GM23338 (cell line): ENCODE measurements at regions not wholly inside any gene's neighbourhood (a gene's known extent, or its start where the extent isn't known, plus 50 kb on each side); places are given as distances from the start of the nearest gene placed in this dataset.

Experiments used
- CREB1 ChIP-seq: fragments of 250-450 bp; sonication (Bioruptor Pico); IDR thresholded peaks from 2 replicates; pipeline ENCODE4 v1.5.0; 2020; ENCODE audit warnings: low read depth, mild to moderate bottlenecking, moderate library complexity
- ETS1 ChIP-seq: IDR thresholded peaks from 2 replicates; pipeline ENCODE4 v1.6.1; 2016; ENCODE audit warnings: antibody characterized with exemption
- EZH2 ChIP-seq: fragments of 200-600 bp; sonication (generic); IDR thresholded peaks from one replicate; pipeline ENCODE4 v1.8.0; 2017; ENCODE audit warnings: antibody characterized with exemption, mild to moderate bottlenecking, low read depth; ENCODE audit not compliant: unreplicated experiment
- EZH2phosphoT487 ChIP-seq: fragments of 200-600 bp; sonication (generic); IDR thresholded peaks from one replicate; pipeline ENCODE4 v1.8.1; 2018; ENCODE audit warnings: antibody characterized with exemption; ENCODE audit not compliant: unreplicated experiment
- JUNB ChIP-seq: IDR thresholded peaks from one replicate; pipeline ENCODE4 v1.6.1; 2016; ENCODE audit warnings: antibody characterized with exemption; ENCODE audit not compliant: unreplicated experiment
- POLR2AphosphoS5 ChIP-seq: IDR thresholded peaks from 2 replicates; pipeline ENCODE4 v1.6.1; 2016; ENCODE audit warnings: antibody characterized with exemption, low read depth
- ZNF114 ChIP-seq: fragments of 250-450 bp; sonication (Bioruptor Pico); IDR thresholded peaks from 2 replicates; pipeline ENCODE4 v1.5.0; 2020; ENCODE audit warnings: mild to moderate bottlenecking, moderate library complexity
- ZNF331 ChIP-seq: fragments of 250-450 bp; sonication (Bioruptor Pico); IDR thresholded peaks from 2 replicates; pipeline ENCODE4 v1.5.0; 2020; ENCODE audit warnings: low read depth, mild to moderate bottlenecking, moderate library complexity
- TF ChIP-seq, protein P1 (sequence below), 2 experiments: fragments of 200-600 bp in 1 of 2; sonication (generic) in 1 of 2; conservative IDR thresholded peaks; 2 replicates each; pipeline versions ENCODE4 v1.5.1 to v1.6.1; 2016 to 2017; ENCODE audit warnings: antibody characterized with exemption in 2 of 2, low read depth in 2 of 2, mild to moderate bottlenecking in 2 of 2, moderate library complexity in 1 of 2
- TF ChIP-seq, protein P2 (sequence below): IDR thresholded peaks from one replicate; pipeline ENCODE4 v1.6.1; 2018; ENCODE audit warnings: antibody characterized with exemption; ENCODE audit not compliant: unreplicated experiment

GRCh38 chr2:64779117-64779690 lies 125.5 kb upstream of the SERTAD2 start:
- TF ChIP-seq, protein P1, sequence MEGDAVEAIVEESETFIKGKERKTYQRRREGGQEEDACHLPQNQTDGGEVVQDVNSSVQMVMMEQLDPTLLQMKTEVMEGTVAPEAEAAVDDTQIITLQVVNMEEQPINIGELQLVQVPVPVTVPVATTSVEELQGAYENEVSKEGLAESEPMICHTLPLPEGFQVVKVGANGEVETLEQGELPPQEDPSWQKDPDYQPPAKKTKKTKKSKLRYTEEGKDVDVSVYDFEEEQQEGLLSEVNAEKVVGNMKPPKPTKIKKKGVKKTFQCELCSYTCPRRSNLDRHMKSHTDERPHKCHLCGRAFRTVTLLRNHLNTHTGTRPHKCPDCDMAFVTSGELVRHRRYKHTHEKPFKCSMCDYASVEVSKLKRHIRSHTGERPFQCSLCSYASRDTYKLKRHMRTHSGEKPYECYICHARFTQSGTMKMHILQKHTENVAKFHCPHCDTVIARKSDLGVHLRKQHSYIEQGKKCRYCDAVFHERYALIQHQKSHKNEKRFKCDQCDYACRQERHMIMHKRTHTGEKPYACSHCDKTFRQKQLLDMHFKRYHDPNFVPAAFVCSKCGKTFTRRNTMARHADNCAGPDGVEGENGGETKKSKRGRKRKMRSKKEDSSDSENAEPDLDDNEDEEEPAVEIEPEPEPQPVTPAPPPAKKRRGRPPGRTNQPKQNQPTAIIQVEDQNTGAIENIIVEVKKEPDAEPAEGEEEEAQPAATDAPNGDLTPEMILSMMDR (conservative IDR thresholded peaks at IDR 0.05; ENCODE audit: low read depth in 2 of 2): no peak
- TF ChIP-seq CREB1 (no peak), EZH2 (no peak), EZH2phosphoT487 (no peak), ZNF331 (CRISPR knock-in tag) (no peak), ETS1 (no peak), ZNF114 (CRISPR knock-in tag) (no peak), POLR2AphosphoS5 (no peak), JUNB (no peak)
- TF ChIP-seq, protein P2, sequence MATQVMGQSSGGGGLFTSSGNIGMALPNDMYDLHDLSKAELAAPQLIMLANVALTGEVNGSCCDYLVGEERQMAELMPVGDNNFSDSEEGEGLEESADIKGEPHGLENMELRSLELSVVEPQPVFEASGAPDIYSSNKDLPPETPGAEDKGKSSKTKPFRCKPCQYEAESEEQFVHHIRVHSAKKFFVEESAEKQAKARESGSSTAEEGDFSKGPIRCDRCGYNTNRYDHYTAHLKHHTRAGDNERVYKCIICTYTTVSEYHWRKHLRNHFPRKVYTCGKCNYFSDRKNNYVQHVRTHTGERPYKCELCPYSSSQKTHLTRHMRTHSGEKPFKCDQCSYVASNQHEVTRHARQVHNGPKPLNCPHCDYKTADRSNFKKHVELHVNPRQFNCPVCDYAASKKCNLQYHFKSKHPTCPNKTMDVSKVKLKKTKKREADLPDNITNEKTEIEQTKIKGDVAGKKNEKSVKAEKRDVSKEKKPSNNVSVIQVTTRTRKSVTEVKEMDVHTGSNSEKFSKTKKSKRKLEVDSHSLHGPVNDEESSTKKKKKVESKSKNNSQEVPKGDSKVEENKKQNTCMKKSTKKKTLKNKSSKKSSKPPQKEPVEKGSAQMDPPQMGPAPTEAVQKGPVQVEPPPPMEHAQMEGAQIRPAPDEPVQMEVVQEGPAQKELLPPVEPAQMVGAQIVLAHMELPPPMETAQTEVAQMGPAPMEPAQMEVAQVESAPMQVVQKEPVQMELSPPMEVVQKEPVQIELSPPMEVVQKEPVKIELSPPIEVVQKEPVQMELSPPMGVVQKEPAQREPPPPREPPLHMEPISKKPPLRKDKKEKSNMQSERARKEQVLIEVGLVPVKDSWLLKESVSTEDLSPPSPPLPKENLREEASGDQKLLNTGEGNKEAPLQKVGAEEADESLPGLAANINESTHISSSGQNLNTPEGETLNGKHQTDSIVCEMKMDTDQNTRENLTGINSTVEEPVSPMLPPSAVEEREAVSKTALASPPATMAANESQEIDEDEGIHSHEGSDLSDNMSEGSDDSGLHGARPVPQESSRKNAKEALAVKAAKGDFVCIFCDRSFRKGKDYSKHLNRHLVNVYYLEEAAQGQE: no peak
